K562 (cell line): ENCODE measurements at regions not wholly inside any gene's neighbourhood (a gene's known extent, or its start where the extent isn't known, plus 50 kb on each side); places are given as distances from the start of the nearest gene placed in this dataset.

Source experiments
- CTBP1 ChIP-seq: fragments of 450-650 bp; IDR thresholded peaks from 2 replicates; pipeline ENCODE4 v1.6.1; 2016; ENCODE audit warnings: borderline replicate concordance
- EZH2 ChIP-seq: IDR thresholded peaks from 2 replicates; pipeline ENCODE4 v1.6.1; 2012; ENCODE audit warnings: low read depth, mild to moderate bottlenecking, inconsistent platforms, low read length, borderline replicate concordance
- HNRNPLL ChIP-seq: fragments of 200-400 bp; formaldehyde crosslinking; IDR thresholded peaks from 2 replicates; pipeline ENCODE4 v1.6.1; 2017; ENCODE audit warnings: low read length, low read depth, mild to moderate bottlenecking; ENCODE audit not compliant: poor library complexity, severe bottlenecking
- RNF2 ChIP-seq: sonication (generic); IDR thresholded peaks from 2 replicates; pipeline ENCODE4 v1.6.1; 2016
- ZNF239 ChIP-seq: fragments of 250-450 bp; sonication (Bioruptor Pico); IDR thresholded peaks from 2 replicates; pipeline ENCODE4 v1.4.0; 2020; ENCODE audit warnings: mild to moderate bottlenecking

DNA sequence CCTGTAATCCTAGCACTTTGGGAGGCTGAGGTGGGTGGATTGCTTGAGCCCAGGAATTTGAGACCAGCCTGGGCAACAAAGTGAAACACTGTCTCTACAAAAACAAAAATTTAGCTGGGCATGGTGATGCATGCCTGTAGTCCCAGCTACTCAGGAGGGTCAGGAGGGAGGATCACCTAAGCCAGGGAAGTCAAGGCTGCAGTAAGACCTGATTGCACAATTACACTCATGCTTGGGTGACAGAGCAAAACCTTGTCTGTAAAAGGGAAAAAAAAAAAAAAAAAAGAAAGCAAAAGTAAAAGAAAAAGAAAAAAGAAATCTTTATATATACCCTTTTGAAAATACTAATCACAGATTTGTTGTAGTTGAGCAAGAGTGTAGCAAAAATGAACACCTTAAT, 801.0 kb upstream of the IGFBP7 start:
- TF ChIP-seq EZH2: no peak
- TF ChIP-seq HNRNPLL: no peak
- TF ChIP-seq CTBP1: no peak
- TF ChIP-seq ZNF239 (CRISPR knock-in tag): no peak
- TF ChIP-seq RNF2: no peak
